GM19463 (cell line): ENCODE measurements at regions not wholly inside any gene's neighbourhood (a gene's known extent, or its start where the extent isn't known, plus 50 kb on each side); places are given as distances from the start of the nearest gene placed in this dataset.
"Not testable (repeated sequence)": the region's sequence is repeated elsewhere in the genome, so short reads cannot be mapped to it uniquely, and the experiment has no call there.

Source experiments
- ATAC-seq: cut with Tn5 transposase; IDR thresholded peaks from one replicate; pipeline ENCODE4 v1.9.1; 2021; ENCODE audit warnings: mild to moderate bottlenecking, moderate library complexity; ENCODE audit not compliant: unreplicated experiment

DNA sequence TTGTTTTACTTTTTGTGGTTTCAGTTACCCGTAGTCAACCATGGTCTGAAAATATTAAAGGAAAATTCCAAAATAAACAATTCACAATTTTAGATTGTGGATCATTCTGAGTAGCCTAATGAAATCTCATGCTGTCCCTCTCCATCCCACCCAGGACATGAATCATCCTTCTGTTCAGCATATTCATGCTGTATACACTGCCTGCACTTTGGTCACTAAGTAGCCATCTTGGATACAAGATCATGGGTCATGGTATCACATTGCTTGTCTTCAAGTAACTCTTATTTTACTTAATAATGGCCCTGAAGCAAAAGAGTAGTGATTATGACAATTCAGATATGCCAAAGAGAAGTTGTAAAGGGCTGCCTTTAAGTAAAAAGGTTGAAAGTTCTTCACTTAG, 536.5 kb upstream of the ACO1 start:
- ATAC-seq, result no peak

DNA sequence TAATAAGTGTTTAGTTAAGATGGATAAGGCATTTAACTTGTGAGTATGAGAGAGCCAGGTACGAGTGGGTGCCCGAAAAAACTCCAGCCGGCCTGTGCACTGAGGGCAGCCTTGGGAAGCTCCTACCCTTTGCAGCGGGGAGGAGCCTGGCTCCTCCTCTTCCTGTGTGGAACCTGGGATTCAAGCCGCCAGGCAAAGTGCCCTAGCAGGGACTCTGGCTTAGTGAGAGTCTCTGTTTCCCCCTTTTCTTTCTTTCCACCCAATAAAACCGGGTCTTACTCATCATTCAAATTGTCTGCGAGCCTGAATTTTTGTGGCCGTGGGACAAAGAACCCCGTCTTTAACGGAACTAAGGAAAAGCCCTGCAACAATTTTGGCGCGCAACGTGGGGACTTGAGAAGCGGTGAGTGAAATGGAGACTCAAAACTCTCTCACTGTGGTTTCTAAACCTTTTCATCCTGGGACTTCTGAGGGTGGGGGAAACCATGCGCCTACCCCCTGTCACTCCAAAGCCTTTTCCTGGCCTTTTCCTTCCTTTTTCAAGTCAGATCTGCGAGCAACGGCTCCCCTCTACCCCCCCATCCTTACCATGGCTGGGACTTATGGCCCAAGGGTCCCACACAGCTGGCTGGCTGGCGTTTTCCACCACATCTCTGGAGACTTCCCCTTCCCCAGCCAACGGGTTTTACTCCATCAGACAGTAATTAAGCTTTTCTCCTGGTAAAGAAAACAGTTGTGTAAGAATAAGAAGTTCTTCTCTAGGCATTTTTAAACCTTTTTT, 535.7 kb upstream of the ACO1 start:
- no peak for ATAC-seq

DNA sequence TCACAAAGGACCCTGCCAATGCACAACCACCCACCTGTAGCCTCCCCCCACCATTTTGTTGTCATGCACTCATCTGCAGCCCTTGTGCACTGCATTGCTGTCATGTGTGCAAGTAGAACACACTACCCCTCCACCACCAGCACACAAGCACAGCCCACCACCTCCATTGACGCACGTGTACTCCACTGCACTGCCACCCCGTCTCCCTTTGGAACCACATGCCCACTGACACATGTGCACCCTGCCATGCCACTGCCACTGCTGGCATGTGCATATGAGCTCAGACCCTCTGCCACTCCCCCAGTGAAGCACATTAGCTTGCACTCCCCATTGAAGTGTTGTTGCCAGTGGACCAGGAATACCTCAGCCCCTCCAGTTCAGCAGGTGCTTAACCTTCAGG, 530.3 kb upstream of the ACO1 start:
- no peak for ATAC-seq

DNA sequence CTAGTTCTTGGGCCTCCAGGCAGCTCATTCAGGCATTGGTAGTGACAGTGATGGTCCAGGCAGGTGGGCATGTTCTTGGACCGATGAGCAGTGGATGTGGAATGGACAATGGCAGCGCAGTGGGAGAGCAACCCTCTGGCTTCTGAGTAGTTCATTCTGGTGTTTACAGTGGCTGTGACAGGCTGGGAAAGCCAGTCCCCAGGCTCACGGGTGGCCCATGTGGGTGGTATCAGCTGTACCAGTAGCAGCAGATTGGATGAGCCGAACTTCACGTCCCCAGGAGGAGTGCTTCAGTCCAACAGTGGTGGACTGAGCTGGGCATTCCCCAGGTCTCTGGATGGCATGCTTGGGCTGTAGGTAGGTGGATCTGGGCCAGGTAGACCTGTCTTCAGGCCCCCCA, 515.6 kb upstream of the ACO1 start:
- no peak for ATAC-seq

DNA sequence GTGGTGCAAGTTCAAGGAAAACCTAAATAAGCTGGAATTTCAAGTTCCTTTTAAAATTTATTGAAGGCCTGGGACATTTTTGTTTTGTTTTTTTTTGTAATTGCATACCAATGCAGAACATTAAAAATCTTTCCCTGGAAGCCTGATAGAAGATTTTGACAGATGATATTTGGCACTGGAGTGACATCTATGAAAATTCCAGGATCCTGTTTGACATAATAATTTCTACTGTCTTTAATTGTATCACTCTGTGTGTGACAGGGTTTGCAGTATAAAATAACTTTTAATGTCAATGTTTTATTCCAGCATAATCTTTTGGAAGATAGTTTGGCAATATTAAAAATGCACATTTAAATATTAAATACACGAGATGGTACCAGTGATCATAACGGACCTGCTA, 514.2 kb upstream of the ACO1 start:
- no peak for ATAC-seq

DNA sequence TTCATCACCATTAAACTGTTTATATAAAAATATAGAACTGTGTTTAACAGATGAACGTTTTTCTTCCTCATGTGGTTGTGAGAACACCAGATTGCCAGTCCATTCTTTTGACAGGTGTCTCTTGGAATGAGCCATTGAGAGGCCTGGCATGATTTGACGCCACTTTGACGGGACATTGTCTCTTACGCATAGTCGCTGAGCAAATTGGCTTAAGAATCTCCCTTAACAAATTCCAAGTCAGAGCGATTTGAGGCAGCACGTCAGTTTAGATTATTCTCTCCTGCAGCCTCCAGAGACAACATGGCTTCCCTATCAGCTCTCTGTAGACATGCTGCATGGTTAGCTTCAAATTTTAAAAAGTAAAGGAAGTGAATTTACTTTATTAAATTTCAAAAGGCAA, 510.7 kb upstream of the ACO1 start:
- ATAC-seq, result no peak

DNA sequence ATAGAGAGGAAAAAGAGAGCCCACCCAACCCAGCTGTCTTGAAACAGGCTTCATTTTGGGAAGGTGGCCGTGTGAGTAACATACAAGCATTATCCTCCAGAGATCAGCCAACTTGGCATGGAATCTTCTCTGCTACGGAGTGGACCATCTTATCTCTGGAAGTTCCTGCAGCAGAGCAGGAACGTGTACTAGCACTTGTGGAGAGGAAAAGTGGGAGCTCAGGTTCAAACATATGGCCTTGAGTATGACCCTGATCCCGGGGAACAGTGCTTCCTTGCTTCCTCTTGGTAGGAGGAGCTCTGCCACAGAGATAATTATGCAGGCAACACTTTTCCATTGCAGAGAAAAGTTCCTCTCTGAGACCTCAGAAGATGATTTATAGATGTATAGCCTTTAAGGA, 490.4 kb upstream of the ACO1 start:
- no peak for ATAC-seq

DNA sequence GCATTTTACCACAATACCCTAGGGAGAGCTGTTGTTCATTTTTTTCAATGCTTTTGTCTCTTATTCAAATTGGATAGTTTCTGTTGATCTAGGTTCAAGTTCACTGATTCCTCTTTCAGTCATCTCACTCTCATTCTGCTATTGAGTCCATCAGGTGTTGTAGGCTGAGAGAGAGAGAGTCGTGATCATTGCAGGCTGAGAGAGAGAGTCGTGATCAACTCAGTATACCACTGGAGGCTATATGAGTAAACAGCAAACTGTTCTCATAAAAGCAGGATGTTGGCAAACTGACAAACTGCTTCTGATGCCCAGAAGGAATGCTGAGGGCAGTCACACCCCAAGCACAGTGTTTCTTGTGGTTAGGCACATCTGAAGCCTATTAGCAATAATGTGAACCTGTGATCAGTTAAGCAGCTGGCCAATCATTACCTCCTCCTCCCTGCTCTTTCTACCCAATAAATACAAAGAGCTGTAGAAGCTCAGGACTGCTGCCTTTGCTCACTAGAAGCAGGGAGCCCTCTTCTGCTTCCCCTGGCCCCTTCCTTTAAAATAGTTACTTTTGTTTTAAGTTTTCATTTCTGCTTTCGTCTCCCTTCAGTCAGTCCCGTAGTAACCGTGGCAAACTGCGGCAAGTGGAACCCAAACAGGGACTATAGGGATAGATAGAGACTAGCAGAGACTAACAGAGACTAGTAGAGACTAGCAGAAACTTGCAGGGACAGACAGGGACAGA, 476.1 kb upstream of the ACO1 start:
- ATAC-seq, result peak; percentile 71

DNA sequence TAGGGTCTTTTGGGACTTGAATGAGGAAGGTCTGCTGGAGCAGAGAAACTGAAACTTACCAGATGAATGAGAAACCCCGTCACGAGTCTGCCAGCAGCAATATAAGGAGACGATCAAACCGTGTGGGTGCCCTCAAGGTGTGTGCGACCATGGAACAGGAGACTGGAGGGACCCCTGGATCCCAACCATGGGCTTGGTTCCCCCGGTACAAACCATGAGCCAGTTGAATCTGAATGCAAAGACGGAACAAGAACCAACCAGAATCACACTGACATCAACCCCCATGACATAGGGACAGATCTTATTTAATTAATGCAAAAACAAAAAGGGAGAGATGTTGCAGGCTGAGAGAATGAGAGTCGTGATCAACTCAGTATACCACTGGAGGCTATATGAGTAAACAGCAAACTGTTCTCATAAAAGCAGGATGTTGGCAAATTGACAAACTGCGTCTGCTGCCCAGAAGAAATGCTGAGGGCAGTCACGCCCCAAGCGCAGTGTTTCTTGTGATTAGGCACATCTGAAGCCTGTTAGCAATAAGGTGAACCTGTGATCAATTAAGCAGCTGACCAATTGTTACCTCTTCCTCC, 475.5 kb upstream of the ACO1 start:
- peak; percentile 9 for ATAC-seq

DNA sequence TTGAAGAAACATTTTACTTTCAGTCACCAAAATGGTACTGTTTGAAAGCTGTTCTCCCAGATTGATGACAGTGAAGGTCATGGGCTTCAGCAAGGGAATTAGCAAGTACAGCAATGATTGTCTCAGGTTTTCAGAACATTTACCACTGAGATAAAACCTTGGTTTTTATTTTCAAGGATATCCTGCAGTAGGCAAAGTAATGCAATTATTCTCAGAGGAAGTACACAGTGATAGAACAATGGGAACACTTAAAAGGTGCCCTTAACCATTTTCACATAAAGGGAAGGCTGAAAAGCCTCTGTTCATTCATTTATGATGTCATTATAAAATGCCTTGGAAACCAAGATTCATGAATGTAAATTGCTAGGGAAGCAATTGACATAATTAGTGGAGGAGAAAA, 471.8 kb upstream of the ACO1 start:
- no peak for ATAC-seq

DNA sequence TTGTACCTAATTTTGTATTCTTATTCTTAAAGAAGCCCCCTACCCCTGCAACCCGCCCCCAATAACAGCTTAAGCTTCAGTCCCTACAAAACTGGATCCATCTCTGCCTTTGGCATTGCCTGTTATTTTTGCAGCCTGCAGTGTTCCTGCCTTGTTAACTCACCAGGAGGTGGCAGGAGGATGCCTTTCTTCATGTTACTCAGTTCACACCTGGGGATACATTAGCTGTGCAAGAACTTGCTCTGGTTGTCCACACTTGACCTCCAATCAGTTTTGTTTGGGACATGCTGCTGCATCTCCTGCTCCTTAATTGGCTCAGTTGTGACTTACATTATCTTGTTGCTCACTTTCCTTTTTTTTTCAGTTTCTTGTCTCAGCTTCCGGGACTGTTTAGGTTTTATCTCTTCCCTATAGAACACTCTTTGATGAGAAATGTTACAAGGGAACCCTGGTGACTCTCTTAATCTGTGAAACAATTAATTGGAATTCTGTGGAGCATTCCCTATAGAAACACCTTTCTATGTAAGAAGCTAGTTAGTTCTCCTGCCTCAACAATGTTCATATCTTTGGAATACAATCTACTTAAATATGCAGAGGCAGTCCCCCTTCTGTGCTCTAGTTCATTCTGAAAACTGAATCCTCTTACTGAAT, 467.7 kb upstream of the ACO1 start:
- no peak for ATAC-seq

DNA sequence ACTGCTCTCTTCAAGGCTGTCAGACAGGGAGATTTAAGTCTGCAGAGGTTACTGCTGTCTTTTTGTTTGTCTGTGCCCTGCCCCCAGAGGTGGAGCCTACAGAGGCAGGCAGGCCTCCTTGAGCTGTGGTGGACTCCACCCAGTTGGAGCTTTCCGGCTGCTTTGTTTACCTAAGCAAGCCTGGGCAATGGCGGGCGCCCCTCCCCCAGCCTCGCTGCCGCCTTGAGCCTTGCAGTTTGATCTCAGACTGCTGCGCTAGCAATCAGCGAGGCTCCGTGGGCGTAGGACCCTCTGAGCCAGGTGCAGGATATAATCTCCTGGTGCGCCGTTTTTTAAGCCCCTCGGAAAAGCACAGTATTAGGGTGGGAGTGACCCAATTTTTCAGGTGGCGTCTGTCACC, 446.7 kb upstream of the ACO1 start:
- ATAC-seq, result not testable (repeated sequence)

DNA sequence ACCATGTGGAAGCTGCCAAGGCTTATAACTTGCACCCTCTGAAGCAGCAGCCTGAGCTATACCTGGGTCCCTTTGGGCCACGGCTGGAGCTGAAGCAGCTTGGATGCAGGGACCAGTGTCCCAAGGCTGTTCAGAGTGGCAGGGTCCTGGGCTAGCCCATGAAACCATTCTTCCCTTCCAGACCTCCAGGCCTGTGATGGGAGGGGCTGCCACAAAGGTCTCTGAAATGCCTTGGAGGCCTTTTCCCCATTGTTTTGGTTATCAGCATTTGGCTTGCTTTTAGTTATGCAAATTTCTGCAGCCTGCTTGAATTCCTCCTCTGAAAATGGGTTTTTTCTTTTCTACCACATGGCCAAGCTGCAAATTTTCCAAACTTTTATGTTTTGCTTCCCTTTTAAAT, 433.7 kb upstream of the ACO1 start:
- ATAC-seq, result no peak

DNA sequence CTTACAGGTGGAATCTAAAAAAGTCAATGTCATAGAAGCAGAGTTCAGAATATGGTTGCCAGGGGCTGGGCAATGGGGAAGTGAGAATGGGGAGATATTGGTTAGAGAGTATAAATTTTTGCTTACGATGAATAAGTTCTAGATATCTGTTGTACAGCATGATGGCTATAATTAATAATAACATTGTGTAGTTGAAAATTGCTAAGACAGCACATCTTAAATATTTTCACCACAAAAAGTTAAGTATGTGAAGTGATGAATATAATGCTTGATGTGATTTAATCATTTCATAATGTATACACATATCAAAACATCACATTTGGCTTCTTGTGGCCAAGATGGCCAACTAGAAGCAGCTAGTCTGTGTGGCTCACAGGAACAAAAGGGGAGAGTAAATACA, 425.9 kb upstream of the ACO1 start:
- no peak for ATAC-seq

DNA sequence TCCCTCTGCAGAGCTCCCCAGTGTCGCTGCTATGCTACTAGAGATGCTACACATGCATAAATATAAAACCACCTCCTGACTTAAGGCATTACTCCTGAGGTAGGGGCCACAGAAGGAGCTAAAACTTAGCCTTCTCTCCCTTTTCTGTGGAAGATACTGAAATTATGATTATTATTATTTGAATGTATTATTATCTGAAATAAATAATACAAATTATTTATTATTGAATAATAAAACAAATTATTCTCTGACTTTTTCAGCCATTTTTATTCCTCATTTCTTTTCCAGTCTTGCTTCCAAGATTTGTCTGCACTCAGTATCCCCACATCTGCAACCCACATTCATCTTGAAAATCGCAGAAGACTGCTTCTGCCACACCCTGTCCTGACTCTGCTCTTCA, 414.9 kb upstream of the ACO1 start:
- ATAC-seq, result no peak

DNA sequence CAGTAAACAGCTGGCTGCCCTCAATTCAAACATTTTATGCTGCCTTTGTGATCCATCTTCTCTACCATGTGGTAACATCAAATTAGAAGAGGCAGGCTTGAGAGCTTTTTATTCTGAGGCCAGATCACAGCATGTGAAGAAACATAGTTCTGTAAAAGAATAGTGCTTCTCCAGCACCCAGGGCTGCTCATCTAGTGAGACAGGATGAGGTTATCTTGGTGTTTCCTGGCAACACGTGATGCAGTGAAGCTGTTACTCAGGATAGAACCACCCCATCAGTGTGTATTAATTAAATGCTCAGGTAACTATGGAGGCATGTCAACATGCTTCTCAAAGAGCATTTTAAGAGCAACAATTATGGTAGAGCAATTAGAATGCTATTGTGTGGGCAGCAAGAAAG, 400.5 kb upstream of the ACO1 start:
- no peak for ATAC-seq

DNA sequence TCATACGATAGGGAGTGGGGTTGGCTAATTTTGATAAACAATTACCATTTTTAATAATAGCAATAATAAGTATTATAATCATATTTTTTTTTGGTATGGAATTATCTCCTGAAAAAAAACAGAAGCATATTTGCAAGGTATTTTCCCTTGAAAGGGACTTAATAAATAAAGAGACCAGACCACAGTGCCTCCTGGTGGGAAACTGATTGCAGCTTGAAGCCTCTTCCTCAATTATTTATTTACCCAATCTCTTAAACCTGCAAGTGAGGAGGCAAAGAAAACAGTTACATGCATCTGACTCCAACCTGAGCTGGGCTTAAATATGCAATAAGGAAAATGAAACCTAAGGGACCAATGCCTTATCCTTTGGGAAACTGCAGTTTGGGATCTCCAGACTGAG, 388.1 kb upstream of the ACO1 start:
- no peak for ATAC-seq

DNA sequence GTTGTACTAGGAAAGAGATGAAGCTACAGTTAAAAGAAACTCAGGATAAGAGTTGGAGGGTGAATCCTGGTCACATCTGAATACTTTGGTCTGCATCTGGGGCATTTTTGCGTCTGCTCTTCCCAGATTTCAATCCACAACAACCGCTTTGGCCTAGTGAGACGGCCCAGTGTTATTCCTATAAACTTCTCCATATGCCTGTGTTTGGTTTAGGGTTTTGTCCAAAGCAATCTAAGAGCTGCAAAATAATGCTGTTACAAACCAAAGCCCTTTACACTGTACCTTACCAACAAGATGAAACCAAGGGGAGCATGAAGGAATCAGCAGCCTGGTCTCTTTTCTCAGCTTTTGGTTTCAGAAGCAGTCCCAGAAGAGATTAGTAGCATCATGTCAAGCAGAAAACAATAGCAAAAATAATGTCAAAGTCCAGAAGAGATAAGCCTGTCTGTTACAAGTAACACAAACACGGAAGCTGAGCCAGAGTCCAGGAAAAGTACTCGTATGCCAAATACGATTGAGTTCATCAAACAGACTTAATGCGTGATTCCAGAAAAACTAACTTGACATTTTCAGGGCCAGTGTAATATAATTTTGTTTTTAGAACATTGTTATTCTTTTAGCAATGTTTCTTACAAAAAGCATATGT, 379.9 kb upstream of the ACO1 start:
- ATAC-seq, result no peak

DNA sequence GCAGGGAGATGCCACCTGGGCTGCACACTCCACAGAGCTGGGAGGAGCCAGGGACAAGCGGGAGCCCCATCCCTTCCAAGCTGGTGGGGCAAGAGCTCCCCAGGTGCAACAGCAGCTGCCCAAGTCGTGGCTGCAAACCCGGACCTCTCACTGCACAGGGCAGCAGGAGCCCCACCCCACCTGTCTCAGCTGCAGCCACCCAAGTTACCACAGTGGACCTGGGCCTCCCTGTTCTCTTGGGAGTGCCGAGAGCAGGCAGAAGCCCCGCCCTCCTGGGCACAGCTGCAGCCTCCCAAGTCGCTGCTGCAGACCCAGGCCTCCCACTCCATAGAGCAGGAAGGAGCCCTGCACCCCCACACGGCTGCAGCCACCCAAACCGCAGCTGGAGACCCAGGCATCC, 374.1 kb upstream of the ACO1 start:
- no peak for ATAC-seq

DNA sequence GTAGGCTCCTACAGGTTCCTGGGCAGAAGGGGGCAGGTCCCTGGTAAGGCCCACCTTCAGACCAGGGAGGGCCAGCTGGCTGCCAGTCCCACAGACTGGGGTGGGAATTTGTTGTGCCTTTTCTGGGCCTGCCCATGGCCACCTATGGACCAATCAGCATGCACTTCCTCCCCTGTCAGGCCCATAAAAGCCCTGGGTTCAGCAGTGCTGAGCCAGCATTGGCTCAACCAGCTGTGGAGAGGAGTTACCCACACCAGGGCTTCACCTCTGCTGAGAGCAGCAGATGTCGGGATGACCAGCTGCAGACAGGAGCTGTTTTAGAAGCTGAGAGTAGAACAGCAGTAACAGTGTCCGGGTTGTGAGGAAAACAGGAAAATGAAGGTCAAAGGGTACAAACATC, 373.4 kb upstream of the ACO1 start:
- no peak for ATAC-seq

DNA sequence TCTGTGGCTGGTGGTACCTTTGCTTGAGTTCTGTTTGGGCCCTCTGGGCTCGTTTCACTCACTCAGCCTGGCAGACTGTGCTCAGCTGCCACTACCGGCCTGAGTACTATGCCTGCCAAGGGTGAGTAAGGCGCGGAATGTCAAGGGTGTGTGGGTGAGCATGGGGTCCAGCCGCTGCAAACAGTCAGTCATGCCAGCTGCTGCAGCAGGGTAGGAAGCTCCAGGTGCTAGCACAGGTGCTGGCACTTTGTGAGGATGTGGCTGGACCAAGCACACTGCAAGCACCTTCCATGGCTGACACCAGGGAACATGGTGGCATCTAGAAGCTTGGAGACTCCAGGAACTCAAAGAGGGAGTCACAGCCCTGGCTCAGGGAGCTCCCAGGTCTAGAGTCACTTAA, 368.6 kb upstream of the ACO1 start:
- no peak for ATAC-seq
